B cell (primary cell): ENCODE measurements at regions not wholly inside any gene's neighbourhood (a gene's known extent, or its start where the extent isn't known, plus 50 kb on each side); places are given as distances from the start of the nearest gene placed in this dataset.

Experiments used
- EZH2 ChIP-seq: IDR thresholded peaks from 2 replicates; pipeline ENCODE4 v1.6.1; 2012; ENCODE audit warnings: borderline replicate concordance, low read depth, mild to moderate bottlenecking, moderate library complexity, low read length; ENCODE audit not compliant: insufficient read depth, poor library complexity, severe bottlenecking
- TF ChIP-seq, protein P1 (sequence below): fragments of 200-600 bp; IDR thresholded peaks from one replicate; pipeline ENCODE4 v1.8.0; 2022; ENCODE audit warnings: antibody characterized with exemption, mild to moderate bottlenecking

- TF ChIP-seq EZH2 = no peak
- TF ChIP-seq, protein P1, sequence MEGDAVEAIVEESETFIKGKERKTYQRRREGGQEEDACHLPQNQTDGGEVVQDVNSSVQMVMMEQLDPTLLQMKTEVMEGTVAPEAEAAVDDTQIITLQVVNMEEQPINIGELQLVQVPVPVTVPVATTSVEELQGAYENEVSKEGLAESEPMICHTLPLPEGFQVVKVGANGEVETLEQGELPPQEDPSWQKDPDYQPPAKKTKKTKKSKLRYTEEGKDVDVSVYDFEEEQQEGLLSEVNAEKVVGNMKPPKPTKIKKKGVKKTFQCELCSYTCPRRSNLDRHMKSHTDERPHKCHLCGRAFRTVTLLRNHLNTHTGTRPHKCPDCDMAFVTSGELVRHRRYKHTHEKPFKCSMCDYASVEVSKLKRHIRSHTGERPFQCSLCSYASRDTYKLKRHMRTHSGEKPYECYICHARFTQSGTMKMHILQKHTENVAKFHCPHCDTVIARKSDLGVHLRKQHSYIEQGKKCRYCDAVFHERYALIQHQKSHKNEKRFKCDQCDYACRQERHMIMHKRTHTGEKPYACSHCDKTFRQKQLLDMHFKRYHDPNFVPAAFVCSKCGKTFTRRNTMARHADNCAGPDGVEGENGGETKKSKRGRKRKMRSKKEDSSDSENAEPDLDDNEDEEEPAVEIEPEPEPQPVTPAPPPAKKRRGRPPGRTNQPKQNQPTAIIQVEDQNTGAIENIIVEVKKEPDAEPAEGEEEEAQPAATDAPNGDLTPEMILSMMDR = no peak
Measured at GRCh38 chr18:8474661-8475060, 134.6 kb upstream of the RAB12 start.
